Kidney (tissue), 10 donors: ENCODE measurements at regions not wholly inside any gene's neighbourhood (a gene's known extent, or its start where the extent isn't known, plus 50 kb on each side); places are given as distances from the start of the nearest gene placed in this dataset.
"Not testable (repeated sequence)": the region's sequence is repeated elsewhere in the genome, so short reads cannot be mapped to it uniquely, and the experiment has no call there.

ENCODE experiments used
- DNase-seq, 5 donors: peaks; one replicate each; pipeline ENCODE4 v3.0.0-alpha.2; 2013 to 2020
- FAIRE-seq: peaks from 2 replicates; lab custom pipeline; 2012; peaks lifted over from hg19 to GRCh38; lab: Jason Lieb, UNC
- H3K27ac ChIP-seq, 2 donors: one replicate each; pipeline ENCODE4 v1.7.0; 2013; ENCODE audit warnings: low read depth in 2 of 2, low read length in 2 of 2, inconsistent platforms in 1 of 2
- H3K27me3 ChIP-seq: one replicate; pipeline ENCODE4 v1.7.1; 2013; ENCODE audit warnings: low read length, inconsistent platforms; ENCODE audit not compliant: control insufficient read depth, insufficient read depth
- H3K36me3 ChIP-seq, 3 donors: one replicate each; pipeline versions ENCODE4 v1.7.0 to v1.7.1; 2013; ENCODE audit warnings: low read length in 3 of 3, control low read depth in 1 of 3, inconsistent platforms in 1 of 3; ENCODE audit not compliant: insufficient read depth in 3 of 3, control insufficient read depth in 2 of 3
- H3K4me1 ChIP-seq, 3 donors: one replicate each; pipeline versions ENCODE4 v1.7.0 to v1.7.1; 2013; ENCODE audit warnings: low read length in 3 of 3, inconsistent platforms in 1 of 3, low read depth in 1 of 3; ENCODE audit not compliant: control insufficient read depth in 2 of 3, insufficient read depth in 2 of 3
- H3K4me3 ChIP-seq, 3 donors: one replicate each; pipeline versions ENCODE4 v1.7.0 to v1.8.1; 2013; ENCODE audit warnings: low read length in 3 of 3, control low read depth in 1 of 3, inconsistent platforms in 1 of 3
- H3K9ac ChIP-seq, 3 donors: one replicate each; pipeline versions ENCODE4 v1.7.0 to v1.7.1; 2013; ENCODE audit warnings: low read length in 3 of 3, control low read depth in 1 of 3, inconsistent platforms in 1 of 3
- H3K9me3 ChIP-seq, 3 donors: one replicate each; pipeline versions ENCODE4 v1.7.0 to v1.7.1; 2013; ENCODE audit warnings: low read length in 3 of 3, control low read depth in 1 of 3, inconsistent platforms in 1 of 3; ENCODE audit not compliant: control insufficient read depth in 2 of 3, insufficient read depth in 1 of 3
- intact Hi-C: fragments of 100-400 bp; cut with DNase I; formaldehyde crosslinking; loops from one replicate; pipeline ENCODE4 v1.11.1; 2022
- donor health status: control.
- donor health status: control.
- donor health status: DM: yes; HTN: yes; CAD: no.
- donor health status: Normal renal cell carcinoma (clear cell type).

DNA sequence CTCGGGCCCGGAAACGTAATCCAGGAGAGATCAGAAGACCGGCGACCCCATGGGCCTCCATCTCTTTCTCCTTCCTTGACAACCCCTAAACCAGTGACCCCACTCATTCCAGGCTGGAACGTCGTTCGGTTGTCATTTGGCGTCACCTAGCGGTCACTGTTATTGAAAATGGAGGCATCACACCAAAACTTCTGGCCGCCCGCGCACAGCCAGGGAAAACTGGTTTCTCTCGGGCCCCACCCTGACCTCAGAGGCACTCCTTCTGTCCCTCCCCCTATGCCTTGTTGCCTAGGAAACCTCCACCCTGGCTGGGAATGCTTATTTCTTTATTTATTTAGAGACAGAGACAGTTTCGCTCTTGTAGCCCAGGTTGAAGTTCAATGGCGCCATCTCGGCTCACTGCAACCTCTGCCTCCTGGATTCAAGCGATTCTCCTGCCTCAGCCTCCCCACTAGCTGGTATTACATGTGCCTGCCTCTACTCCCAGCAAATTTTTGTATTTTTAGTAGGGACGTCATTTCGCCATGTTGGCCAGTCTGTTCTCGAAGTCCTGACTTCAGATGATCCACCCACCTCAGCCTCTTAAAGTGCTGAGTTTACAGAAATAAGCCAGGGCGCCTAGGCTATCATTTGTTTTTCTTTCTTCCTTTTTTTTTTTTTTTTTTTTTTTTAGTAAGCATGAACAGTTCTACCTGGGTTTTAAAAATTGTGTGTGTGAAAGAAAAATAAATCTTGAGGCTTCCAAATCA is 2144.1 kb upstream of the TPTE start:
- H3K4me3 ChIP-seq, H3K27me3 ChIP-seq, FAIRE-seq, H3K27ac ChIP-seq, H3K9me3 ChIP-seq, DNase-seq, intact Hi-C loops, H3K36me3 ChIP-seq, H3K9ac ChIP-seq, H3K4me1 ChIP-seq: not testable (repeated sequence)

DNA sequence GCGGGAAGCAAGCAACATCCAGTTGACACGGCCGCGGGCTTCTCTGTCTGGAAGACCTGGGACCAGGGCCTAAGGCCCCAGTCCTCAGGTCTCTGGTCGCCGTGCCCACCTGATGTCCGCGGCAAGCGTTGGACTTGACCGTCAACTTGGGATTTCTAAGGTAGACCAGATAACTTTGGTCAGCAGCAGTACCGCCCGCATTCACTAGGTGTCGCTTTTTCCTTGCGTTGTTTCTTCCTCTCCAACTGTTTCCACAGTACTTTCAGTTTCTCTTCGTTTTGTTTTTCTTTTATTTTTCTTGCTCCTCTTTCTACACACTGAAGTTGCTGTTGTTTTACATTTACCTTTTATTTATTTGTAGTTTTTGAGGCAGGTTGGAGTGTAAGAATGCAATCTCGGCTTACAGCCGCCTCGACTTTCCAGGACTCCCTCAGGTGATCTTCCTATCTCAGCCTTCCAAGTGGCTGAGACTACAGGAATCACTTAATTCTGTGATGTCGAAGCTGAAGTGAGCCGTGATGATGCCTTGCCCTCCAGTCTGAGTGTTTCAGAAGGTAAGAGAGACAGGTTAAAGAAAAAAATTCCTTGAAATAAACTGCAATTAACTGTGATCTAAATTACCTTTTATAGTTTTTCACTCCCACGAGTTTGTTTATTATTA is 2140.8 kb upstream of the TPTE start:
- H3K4me3 ChIP-seq, H3K9ac ChIP-seq, H3K27me3 ChIP-seq, FAIRE-seq, H3K9me3 ChIP-seq, DNase-seq, H3K4me1 ChIP-seq, intact Hi-C loops, H3K27ac ChIP-seq, H3K36me3 ChIP-seq: not testable (repeated sequence)

DNA sequence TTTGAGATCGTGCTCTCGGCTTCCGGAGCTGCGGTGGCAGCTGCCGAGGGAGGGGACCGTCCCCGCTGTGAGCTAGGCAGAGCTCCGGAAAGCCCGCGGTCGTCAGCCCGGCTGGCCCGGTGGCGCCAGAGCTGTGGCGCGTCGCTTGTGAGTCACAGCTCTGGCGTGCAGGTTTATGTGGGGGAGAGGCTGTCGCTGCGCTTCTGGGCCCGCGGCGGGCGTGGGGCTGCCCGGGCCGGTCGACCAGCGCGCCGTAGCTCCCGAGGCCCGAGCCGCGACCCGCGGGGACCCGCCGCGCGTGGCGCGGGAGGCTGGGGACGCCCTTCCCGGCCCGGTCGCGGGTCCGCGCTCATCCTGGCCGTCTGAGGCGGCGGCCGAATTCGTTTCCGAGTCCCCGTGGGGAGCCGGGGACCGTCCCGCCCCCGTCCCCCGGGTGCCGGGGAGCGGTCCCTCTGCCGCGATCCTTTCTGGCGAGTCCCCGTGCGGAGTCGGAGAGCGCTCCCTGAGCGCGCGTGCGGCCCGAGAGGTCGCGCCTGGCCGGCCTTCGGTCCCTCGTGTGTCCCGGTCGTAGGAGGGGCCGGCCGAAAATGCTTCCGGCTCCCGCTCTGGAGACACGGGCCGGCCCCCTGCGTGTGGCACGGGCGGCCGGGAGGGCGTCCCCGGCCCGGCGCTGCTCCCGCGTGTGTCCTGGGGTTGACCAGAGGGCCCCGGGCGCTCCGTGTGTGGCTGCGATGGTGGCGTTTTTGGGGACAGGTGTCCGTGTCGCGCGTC is 2133.0 kb upstream of the TPTE start:
- intact Hi-C loops, DNase-seq, H3K9ac ChIP-seq, FAIRE-seq, H3K4me1 ChIP-seq, H3K36me3 ChIP-seq, H3K4me3 ChIP-seq, H3K27ac ChIP-seq, H3K9me3 ChIP-seq, H3K27me3 ChIP-seq: not testable (repeated sequence)

DNA sequence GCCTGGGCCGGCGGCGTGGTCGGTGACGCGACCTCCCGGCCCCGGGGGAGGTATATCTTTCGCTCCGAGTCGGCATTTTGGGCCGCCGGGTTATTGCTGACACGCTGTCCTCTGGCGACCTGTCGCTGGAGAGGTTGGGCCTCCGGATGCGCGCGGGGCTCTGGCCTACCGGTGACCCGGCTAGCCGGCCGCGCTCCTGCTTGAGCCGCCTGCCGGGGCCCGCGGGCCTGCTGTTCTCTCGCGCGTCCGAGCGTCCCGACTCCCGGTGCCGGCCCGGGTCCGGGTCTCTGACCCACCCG is 2132.5 kb upstream of the TPTE start:
- intact Hi-C loops, H3K27ac ChIP-seq, H3K4me1 ChIP-seq, H3K27me3 ChIP-seq, H3K9me3 ChIP-seq, H3K36me3 ChIP-seq, FAIRE-seq, H3K9ac ChIP-seq, DNase-seq, H3K4me3 ChIP-seq: not testable (repeated sequence)

DNA sequence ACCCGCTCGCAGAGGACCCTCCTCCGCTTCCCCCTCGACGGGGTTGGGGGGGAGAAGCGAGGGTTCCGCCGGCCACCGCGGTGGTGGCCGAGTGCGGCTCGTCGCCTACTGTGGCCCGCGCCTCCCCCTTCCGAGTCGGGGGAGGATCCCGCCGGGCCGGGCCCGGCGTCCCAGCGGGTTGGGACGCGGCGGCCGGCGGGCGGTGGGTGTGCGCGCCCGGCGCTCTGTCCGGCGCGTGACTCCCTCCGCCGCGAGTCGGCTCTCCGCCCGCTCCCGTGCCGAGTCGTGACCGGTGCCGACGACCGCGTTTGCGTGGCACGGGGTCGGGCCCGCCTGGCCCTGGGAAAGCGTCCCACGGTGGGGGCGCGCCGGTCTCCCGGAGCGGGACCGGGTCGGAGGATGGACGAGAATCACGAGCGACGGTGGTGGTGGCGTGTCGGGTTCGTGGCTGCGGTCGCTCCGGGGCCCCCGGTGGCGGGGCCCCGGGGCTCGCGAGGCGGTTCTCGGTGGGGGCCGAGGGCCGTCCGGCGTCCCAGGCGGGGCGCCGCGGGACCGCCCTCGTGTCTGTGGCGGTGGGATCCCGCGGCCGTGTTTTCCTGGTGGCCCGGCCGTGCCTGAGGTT is 2130.7 kb upstream of the TPTE start:
- H3K36me3 ChIP-seq, intact Hi-C loops, FAIRE-seq, H3K9ac ChIP-seq, H3K27me3 ChIP-seq, DNase-seq, H3K9me3 ChIP-seq, H3K4me1 ChIP-seq, H3K27ac ChIP-seq, H3K4me3 ChIP-seq: not testable (repeated sequence)

DNA sequence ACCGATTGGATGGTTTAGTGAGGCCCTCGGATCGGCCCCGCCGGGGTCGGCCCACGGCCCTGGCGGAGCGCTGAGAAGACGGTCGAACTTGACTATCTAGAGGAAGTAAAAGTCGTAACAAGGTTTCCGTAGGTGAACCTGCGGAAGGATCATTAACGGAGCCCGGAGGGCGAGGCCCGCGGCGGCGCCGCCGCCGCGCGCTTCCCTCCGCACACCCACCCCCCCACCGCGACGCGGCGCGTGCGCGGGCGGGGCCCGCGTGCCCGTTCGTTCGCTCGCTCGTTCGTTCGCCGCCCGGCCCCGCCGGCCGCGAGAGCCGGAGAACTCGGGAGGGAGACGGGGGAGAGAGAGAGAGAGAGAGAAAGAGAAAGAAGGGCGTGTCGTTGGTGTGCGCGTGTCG is 2127.0 kb upstream of the TPTE start:
- H3K4me1 ChIP-seq, H3K36me3 ChIP-seq, H3K9me3 ChIP-seq, DNase-seq, H3K27ac ChIP-seq, H3K27me3 ChIP-seq, H3K4me3 ChIP-seq, FAIRE-seq, H3K9ac ChIP-seq, intact Hi-C loops: not testable (repeated sequence)

DNA sequence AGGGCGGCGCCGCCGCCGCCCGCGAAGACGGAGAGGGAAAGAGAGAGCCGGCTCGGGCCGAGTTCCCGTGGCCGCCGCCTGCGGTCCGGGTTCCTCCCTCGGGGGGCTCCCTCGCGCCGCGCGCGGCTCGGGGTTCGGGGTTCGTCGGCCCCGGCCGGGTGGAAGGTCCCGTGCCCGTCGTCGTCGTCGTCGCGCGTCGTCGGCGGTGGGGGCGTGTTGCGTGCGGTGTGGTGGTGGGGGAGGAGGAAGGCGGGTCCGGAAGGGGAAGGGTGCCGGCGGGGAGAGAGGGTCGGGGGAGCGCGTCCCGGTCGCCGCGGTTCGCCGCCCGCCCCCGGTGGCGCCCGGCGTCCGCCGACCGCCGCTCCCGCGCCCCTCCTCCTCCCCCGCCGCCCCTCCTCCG is 2125.4 kb upstream of the TPTE start:
- H3K9me3 ChIP-seq, DNase-seq, H3K36me3 ChIP-seq, intact Hi-C loops, H3K27ac ChIP-seq, H3K4me1 ChIP-seq, H3K4me3 ChIP-seq, H3K27me3 ChIP-seq, FAIRE-seq, H3K9ac ChIP-seq: not testable (repeated sequence)
